Activated naive CD8-positive, alpha-beta T cell treated with anti-CD3 and anti-CD28 coated beads, Interleukin-2, amount 50 U/mL, for 24 hours (primary cell): ENCODE measurements at regions not wholly inside any gene's neighbourhood (a gene's known extent, or its start where the extent isn't known, plus 50 kb on each side); places are given as distances from the start of the nearest gene placed in this dataset.

Experiments used
- ATAC-seq: fragments of 150-1000 bp; cut with Tn5 transposase; one replicate; pipeline ENCODE4 v1.10.0; 2021
- DNase-seq: peaks from one replicate; pipeline ENCODE4 v3.0.0; 2021
- H3K27ac Mint-ChIP-seq: one replicate; pipeline ENCODE4 v1.8.0; 2021; ENCODE audit warnings: mild to moderate bottlenecking, mixed read lengths
- H3K27me3 Mint-ChIP-seq: one replicate; pipeline ENCODE4 v1.8.0; 2021; ENCODE audit warnings: mixed read lengths
- H3K36me3 Mint-ChIP-seq: one replicate; pipeline ENCODE4 v1.8.0; 2021; ENCODE audit warnings: low read depth, mixed read lengths
- H3K4me1 Mint-ChIP-seq: one replicate; pipeline ENCODE4 v1.8.0; 2021; ENCODE audit warnings: mixed read lengths
- H3K4me3 Mint-ChIP-seq: one replicate; pipeline ENCODE4 v1.8.0; 2021; ENCODE audit warnings: mild to moderate bottlenecking, moderate library complexity, mixed read lengths
- H3K9me3 Mint-ChIP-seq: one replicate; pipeline ENCODE4 v1.8.0; 2021; ENCODE audit warnings: mixed read lengths

GRCh38 chr2:15745907-15746702 is 154.4 kb downstream of the DDX1 start:
- Mint-ChIP-seq H3K9me3 (no peaks in the 10 kb centered on the region), H3K4me1 (no peaks in the 10 kb centered on the region), H3K27ac (no peak overlapping the region)

DNA sequence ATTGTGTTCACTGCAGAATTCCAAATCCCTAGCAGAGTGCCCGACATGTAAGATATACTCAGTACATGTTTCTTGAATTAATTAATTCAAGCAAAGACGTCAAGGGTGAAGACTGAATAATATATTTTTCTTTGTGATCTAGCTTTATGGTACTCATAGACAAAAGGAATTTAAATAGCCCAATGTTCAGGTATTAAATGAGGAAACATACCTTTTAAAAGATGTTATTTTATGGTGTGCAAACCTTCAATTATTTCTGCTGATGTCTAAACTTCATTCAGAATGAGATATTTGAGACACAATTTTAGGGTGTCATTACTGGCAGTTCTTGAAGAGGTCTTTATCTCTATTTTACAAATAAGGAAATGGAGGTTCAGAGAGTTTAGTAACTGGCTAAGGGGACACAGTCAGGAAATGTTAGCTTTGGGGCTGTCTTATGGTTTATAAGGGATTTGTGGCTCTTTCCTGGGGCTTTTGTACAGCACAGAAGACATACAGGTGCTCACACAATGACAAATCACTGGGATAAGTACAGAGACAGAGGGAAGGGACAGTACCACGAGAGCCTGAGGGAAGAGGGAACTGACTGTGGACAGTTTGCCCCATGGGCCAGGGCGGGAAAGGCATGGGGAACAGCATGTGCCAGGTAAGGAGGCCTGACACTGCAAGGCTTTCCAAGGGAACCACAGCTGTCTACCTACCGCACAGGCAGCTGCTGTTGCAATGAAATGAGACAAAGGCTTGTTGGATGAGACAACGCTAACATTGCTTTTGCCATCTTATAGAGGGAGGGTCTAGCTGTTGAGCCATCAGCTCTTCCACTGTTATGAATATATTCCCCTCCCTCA is 155.3 kb downstream of the DDX1 start:
- Mint-ChIP-seq H3K27me3 (peaks cover 4% of the 10 kb centered on the region), H3K9me3 (no peaks in the 10 kb centered on the region), H3K27ac (no peak overlapping the region), H3K4me3 (no peak overlapping the region), H3K4me1 (no peaks in the 10 kb centered on the region), H3K36me3 (no peaks in the 10 kb centered on the region)
- ATAC-seq = no peak
- DNase-seq = no peak

More at GRCh38 chr2:15745907-15746702, 154.4 kb downstream of the DDX1 start:
- Mint-ChIP-seq H3K4me3 (no peak overlapping the region), H3K27me3 (peaks cover 7% of the 10 kb centered on the region), H3K36me3 (no peaks in the 10 kb centered on the region)
- ATAC-seq (no peak), DNase-seq (no peak)

DNA sequence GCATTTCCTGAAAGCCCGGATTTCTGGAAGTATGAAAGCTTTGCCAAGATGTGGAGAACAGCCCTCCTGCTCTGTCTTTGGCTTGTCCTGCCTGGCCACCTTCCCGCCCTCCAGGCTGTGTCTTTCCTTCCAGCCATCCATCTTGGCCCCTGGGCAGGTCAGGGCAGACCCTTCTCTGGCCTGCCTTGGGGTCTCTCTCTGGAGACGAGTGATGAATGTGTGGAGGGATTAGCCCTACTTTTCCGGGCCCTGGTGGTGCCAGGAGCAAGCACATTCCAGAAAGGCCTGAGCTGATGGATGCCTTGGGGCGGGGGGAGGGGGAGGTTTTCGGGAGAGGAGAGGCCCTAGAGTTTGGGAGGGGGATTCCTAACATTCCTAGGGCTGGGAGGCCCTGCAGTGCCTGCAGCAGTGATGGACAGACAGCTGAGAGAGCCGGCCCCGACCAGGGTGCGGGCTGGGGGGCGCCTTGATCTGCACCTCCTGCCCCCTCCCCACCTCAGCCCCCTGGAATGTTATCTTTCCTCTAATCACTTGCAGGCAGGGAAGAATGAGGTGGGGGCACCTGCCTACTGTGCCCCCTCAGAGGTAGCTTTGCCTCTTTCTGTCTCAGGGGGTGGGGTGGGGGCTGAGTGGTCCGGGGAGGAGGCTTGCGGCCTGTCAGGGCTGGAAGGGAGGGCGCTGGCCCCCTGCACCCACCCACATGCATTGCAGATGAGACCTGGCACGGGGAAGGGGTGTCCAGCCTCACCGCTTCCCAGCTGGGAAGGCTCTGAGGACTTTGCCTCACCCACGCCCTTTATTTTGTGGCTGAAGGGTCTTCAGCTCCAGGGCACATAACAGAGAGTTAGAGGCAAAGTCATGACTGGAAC is 156.2 kb downstream of the DDX1 start:
- Mint-ChIP-seq H3K36me3 (no peaks in the 10 kb centered on the region), H3K27me3 (peaks cover 4% of the 10 kb centered on the region), H3K9me3 (no peaks in the 10 kb centered on the region), H3K27ac (no peak overlapping the region), H3K4me3 (no peak overlapping the region), H3K4me1 (no peaks in the 10 kb centered on the region)
- ATAC-seq = no peak
- no peak for DNase-seq

GRCh38 chr2:15748736-15749323 is 157.2 kb downstream of the DDX1 start:
- Mint-ChIP-seq H3K27ac (no peak overlapping the region), H3K4me3 (no peak overlapping the region), H3K9me3 (no peaks in the 10 kb centered on the region), H3K27me3 (peaks cover 2% of the 10 kb centered on the region), H3K4me1 (no peaks in the 10 kb centered on the region), H3K36me3 (no peaks in the 10 kb centered on the region)
- ATAC-seq (no peak), DNase-seq (peak; percentile 22)

DNA sequence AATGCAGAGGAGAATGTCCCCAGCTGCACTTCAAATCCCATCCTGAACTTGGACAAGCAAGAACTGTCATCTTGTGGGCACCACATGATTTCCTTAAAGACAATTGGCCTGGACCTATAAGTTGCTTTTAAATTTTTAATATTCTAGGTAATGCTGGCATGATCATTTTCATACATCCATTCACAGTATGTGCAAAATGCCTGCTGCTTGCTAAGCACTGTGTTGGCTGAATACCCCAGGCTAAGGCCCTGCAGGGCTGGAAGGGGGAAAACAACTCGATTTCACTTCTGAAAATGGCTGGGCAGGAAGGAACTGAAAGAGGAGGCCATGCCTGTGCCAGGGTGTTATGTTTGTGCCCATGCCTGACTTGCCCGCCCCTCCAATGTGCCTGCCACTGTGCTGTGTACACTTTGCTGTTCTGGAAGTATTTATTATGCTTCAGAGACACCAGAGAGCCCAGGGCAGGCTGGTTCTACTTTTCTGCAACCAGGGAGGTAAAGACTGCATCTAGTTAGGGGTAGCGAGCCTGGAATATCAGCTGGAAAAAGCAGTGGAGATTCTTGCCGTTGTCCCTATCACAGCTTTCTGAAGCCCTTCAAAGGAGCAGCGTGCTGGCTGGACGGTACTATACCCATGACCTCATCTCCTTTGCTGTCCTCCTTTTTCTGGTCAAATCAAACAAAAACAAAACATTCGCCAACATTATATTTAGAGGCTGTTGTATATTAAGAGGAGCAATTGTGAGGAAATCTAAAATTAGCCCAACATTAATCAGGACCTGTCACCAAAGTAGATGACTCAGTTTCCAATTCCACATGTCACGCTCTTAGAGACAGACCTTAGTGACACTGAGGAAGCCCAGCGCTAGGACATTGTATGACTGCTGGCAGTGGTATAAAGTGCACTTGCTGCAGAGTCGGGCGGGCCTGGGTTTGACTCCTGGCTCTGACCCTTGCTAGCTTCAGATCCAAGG is 158.1 kb downstream of the DDX1 start:
- Mint-ChIP-seq H3K4me1 (no peaks in the 10 kb centered on the region), H3K27me3 (peaks cover 2% of the 10 kb centered on the region), H3K36me3 (no peaks in the 10 kb centered on the region), H3K4me3 (no peak overlapping the region), H3K9me3 (no peaks in the 10 kb centered on the region), H3K27ac (no peak overlapping the region)
- DNase-seq (no peak), ATAC-seq (no peak)

DNA sequence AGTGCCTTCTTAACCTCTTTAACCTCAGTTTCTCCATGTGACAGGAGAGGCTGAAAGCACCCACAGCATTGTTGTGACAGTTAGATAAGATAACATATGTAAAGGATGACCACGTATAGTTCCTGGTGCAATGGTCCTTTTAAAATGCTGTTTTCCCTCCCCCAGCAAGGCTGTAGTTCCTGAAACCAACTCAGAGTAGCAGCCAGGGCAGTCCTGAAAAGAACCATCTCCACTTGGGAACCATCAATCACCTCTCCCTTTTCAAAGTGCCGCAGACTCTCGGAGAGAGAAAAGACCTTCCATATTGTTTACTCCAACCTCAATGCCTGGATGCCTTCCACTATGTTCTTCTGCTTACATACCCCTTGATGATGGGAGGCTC is 158.8 kb downstream of the DDX1 start:
- Mint-ChIP-seq H3K36me3 (no peaks in the 10 kb centered on the region), H3K27me3 (peaks cover 2% of the 10 kb centered on the region), H3K27ac (no peak overlapping the region), H3K4me3 (no peak overlapping the region), H3K4me1 (no peaks in the 10 kb centered on the region), H3K9me3 (no peaks in the 10 kb centered on the region)
- ATAC-seq (no peak), DNase-seq (no peak)

GRCh38 chr2:15750822-15751329 is 159.2 kb downstream of the DDX1 start:
- H3K4me3 Mint-ChIP-seq = no peak overlapping the region
- H3K27ac Mint-ChIP-seq = no peak overlapping the region

GRCh38 chr2:15751477-15751876 is 159.8 kb downstream of the DDX1 start:
- Mint-ChIP-seq H3K27me3 (peaks cover 2% of the 10 kb centered on the region), H3K4me3 (no peak overlapping the region), H3K4me1 (no peaks in the 10 kb centered on the region), H3K36me3 (no peaks in the 10 kb centered on the region), H3K27ac (no peak overlapping the region), H3K9me3 (no peaks in the 10 kb centered on the region)
- ATAC-seq = no peak
- no peak for DNase-seq

More at GRCh38 chr2:15750822-15751329, 159.2 kb downstream of the DDX1 start:
- no peak for ATAC-seq
- H3K27me3 Mint-ChIP-seq = peaks cover 2% of the 10 kb centered on the region
- no peaks in the 10 kb centered on the region for H3K4me1 Mint-ChIP-seq
- DNase-seq = no peak
- H3K9me3 Mint-ChIP-seq = no peaks in the 10 kb centered on the region
- no peaks in the 10 kb centered on the region for H3K36me3 Mint-ChIP-seq

GRCh38 chr2:15752552-15753232 is 161.0 kb downstream of the DDX1 start:
- no peak for ATAC-seq
- H3K4me1 Mint-ChIP-seq = no peaks in the 10 kb centered on the region
- H3K27ac Mint-ChIP-seq = no peak overlapping the region

DNA sequence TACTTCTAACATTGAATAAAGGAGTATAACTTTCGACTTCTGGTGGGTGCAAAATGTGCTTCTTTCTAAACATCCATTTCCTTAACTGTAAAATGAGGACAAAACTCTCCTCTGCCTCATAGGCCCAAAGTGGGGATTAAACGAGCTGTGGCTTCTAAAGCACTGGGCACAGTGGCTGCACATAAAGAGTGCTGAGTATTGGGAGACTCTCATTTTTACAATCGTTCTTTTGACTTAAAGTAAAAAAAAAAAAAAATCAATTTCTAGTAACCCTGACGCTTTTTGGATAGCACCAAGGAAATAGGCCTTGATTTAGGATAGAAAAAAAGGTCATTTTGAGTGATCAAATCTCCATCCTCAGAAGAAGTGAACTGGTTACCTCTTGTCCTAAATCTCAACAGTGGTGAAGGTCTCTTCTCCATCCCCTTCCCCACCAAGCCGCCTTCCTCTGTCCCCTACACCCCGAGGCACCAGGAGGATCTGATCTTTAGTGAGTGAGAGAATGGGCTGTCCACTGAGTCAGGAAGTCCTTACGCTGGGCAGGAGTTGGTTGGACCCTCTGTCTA is 161.6 kb downstream of the DDX1 start:
- no peak for DNase-seq
- Mint-ChIP-seq H3K9me3 (no peaks in the 10 kb centered on the region), H3K4me1 (no peaks in the 10 kb centered on the region), H3K27ac (no peak overlapping the region), H3K27me3 (no peaks in the 10 kb centered on the region), H3K4me3 (no peak overlapping the region), H3K36me3 (no peaks in the 10 kb centered on the region)
- no peak for ATAC-seq

More at GRCh38 chr2:15752552-15753232, 161.0 kb downstream of the DDX1 start:
- Mint-ChIP-seq H3K9me3 (no peaks in the 10 kb centered on the region), H3K27me3 (no peaks in the 10 kb centered on the region), H3K4me3 (no peak overlapping the region), H3K36me3 (no peaks in the 10 kb centered on the region)
- DNase-seq = no peak

DNA sequence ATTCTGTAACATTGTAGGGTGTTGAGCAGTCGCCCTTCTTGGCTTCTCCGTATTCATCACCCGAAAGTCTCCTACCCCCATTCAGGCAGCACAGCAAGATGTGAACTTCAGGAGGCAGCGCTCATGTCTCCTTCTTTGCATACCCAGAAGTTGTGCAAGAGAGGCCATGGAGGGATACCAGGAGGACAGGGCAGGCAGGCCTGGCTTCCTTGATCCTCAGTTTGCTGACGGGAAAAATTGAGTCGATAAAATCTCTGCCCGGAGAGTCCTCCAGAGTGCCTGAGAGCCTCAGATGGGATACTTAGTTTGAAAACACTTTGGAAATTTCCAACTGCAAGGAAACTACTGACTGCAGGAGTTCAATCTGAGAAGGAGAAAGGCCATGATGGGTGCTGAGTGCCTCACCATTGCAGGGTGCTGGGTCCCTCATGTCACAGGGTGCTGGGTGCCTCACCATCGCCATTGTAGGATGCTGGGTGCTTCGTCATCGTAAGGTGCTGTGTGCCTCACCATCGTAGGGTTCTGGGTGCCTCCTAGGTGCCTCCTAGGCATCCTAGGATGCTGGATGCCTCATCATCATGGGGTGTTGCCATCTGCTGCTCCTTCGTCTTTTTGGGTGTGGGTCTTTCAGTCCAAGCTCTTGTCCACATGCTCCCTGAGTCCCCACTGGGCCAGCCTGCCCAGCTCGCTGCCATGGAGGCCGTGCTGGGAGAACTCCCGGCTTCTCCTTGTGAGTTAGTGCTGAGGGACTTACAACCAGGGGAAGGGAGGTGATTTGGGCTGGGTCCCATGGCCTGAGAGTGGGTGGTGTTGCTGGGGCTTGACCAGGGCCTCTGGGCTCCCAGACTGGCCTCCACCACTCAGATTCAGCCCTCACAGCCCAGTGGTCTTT is 162.4 kb downstream of the DDX1 start:
- Mint-ChIP-seq H3K9me3 (no peaks in the 10 kb centered on the region), H3K4me3 (no peak overlapping the region), H3K27ac (no peak overlapping the region), H3K36me3 (no peaks in the 10 kb centered on the region), H3K27me3 (no peaks in the 10 kb centered on the region), H3K4me1 (no peaks in the 10 kb centered on the region)
- no peak for ATAC-seq
- DNase-seq = no peak

GRCh38 chr2:15754703-15755099 is 163.0 kb downstream of the DDX1 start:
- Mint-ChIP-seq H3K27me3 (no peaks in the 10 kb centered on the region), H3K9me3 (no peaks in the 10 kb centered on the region)
- no peak for DNase-seq

More at GRCh38 chr2:15754703-15755099, 163.0 kb downstream of the DDX1 start:
- no peak overlapping the region for H3K27ac Mint-ChIP-seq
- H3K4me1 Mint-ChIP-seq = no peaks in the 10 kb centered on the region
- H3K4me3 Mint-ChIP-seq = no peak overlapping the region
- ATAC-seq = no peak
- no peaks in the 10 kb centered on the region for H3K36me3 Mint-ChIP-seq
